IPS-18c (cell line): ENCODE measurements at regions not wholly inside any gene's neighbourhood (a gene's known extent, or its start where the extent isn't known, plus 50 kb on each side); places are given as distances from the start of the nearest gene placed in this dataset.

Experiments used
- H3K4me3 ChIP-seq: 2 replicates; pipeline ENCODE4 v1.7.0; 2013; ENCODE audit warnings: low read depth, mild to moderate bottlenecking, low read length, moderate library complexity; ENCODE audit not compliant: insufficient read depth
- H3K9me3 ChIP-seq: one replicate; pipeline ENCODE4 v1.6.1; 2013; ENCODE audit warnings: mild to moderate bottlenecking, low read length, moderate library complexity; ENCODE audit not compliant: control insufficient read depth, insufficient read depth

GRCh38 chr11:128201009-128201408, 386.3 kb downstream of the ETS1 start:
- Histone ChIP-seq H3K4me3 (no peak overlapping the region), H3K9me3 (no peaks in the 10 kb centered on the region)

GRCh38 chr11:128200467-128200866, 386.9 kb downstream of the ETS1 start:
- Histone ChIP-seq H3K9me3 (no peaks in the 10 kb centered on the region), H3K4me3 (no peak overlapping the region)

DNA sequence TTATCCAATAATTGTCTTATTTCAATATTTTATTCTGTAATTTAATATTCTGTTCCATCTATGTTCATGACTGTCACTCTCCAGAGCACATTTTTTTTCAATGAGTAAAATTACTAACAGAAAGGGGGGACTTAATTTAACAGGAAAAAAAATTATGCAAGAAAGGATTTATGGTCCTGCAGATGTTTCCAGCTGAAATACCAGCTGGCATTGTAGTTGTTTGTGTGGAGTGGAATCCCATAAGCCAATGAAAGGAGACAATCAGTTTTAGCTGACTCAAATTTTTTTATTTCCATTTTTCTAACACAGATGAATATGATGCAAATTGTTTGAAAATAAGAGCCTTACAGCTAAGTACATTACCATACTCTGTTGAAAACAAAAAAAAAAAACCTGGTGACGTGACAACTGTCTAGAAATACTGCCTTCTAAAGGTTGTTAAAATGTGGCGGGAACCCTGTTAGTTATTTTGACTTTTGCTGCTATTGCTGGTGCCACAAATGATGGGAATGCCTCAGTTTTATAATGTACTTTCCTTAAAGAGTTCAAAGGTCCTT, 389.1 kb downstream of the ETS1 start:
- Histone ChIP-seq H3K4me3 (no peak overlapping the region), H3K9me3 (no peaks in the 10 kb centered on the region)

DNA sequence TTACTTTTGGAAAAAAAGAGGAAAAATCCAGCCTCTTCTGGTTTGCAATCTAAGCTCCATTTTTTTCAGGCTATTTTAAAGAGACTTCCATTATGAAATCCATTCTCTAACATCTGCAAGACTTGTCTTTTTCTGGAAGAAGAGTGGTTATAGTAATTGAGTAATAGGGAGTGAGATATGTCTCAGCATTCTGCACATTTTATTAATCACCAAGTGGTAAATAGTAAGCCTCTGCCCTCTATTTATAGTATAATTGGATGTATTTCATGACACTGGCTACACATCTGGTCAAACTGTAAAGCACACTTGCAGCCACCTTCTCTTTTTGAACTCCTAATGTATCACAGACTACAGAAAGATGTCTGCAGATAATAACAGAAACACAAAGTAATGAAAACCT, 391.1 kb downstream of the ETS1 start:
- no peak overlapping the region for H3K4me3 ChIP-seq
- no peaks in the 10 kb centered on the region for H3K9me3 ChIP-seq

- Histone ChIP-seq H3K4me3 (no peak overlapping the region), H3K9me3 (no peaks in the 10 kb centered on the region)
Measured at GRCh38 chr11:128195756-128196155, 391.6 kb downstream of the ETS1 start.

DNA sequence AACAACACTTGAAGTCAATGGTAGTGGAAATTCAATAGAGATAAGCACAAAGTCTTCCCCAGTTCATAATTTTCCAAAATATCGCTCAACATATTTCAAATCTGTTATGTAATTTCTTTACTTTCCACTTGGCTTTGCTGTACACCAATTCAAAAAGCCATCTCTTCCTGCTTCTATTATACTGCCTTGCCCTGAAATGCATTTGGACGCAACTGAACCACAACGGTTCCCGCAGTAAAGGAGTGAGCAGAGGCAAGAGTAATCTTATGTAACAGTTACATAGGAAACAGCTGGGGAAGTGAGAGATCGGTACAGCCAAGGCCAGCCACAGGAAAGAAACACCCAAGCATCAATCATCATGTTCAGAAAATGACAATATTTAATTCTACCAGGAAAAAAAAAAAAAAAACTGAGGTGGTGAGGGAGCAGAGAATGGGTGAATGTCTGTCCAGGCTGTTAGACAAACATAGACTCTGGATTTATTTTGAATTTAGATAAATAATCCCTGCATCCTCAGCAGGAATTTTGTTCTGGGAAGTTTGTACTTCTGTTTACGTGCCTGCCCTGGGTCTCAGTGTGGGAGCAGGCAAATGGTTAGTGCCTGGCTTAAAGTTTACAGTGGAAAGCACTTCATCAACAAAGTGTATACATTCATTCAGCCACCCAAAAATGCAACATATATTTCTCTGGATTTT, 392.2 kb downstream of the ETS1 start:
- no peaks in the 10 kb centered on the region for H3K9me3 ChIP-seq

DNA sequence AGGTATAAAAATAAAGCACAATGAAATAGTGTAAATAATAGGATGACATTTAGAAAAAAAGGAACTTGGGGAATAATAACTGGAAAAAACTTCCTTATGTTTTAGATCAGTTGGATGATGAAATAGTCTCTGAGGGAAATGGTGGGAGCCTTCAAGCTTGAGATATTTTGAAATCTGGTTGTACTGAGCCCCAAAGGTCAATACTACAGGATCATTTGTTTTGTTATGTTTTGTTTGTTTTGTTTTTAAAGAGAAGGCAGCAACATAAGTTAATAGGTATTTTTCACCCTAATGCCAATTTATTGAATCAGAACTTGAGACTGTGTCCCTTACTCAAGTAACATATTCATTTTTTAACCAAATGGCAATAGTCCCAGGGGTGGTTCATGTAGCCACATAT, 393.1 kb downstream of the ETS1 start:
- Histone ChIP-seq H3K4me3 (no peak overlapping the region), H3K9me3 (no peaks in the 10 kb centered on the region)

More for the DNA sequence above, 392.2 kb downstream of the ETS1 start:
- no peak overlapping the region for H3K4me3 ChIP-seq

DNA sequence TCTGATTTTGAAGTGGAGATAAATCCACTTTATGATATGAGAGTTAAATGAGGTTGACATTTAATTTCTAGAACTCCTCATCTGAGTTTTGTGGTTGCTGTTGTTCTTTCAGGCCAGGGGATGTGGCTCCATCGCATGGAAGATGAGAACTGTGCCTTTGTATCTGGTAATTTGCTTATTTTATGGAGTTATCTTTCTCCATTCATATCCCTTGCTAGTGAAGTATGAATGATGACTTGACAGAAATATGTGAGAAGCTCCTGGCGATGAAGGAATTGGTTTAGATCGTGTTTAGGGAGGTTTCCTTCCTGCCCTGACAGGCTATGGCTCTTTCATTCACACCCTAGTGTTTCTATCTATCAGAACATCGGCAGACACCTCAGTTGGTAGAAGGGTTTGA, 393.7 kb downstream of the ETS1 start:
- Histone ChIP-seq H3K4me3 (no peak overlapping the region), H3K9me3 (no peaks in the 10 kb centered on the region)

DNA sequence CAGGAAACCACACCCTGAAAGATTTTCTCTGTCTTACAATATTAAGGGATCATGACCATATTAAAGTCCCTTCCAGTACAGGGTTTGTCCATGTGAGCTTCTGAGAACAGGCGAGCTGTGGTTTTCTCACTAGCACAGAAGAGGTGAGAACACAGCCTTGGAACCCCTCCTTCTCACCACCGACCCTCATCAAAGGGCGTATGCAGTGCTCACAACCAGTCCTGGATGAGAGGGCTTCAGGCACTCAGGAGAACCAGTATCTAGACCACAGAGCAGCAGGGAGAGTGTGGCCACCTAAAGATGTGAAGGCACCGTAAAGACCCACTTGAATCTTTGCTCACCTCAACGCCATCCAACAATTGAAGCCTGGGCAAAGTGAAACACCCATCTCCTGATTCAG, 397.0 kb downstream of the ETS1 start:
- Histone ChIP-seq H3K4me3 (no peak overlapping the region), H3K9me3 (no peaks in the 10 kb centered on the region)

DNA sequence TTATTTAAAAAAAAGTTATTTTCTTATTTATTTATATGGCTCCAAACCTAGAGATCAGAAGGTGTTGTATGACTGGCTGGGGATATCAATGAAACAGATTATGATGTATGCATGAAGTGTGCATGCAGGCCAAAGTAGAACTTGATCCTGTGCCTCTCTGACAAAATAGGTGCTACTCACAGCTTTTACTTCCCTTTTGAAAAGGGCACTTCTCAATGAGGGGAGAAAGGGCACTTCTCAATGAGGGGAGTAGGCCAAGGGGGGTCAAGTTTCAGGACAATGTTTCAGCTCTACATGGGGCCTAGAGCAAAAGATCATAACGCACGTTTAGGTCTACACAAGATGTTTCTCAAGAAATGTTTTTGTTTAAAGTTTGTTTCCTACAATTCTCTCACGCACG, 397.5 kb downstream of the ETS1 start:
- no peak overlapping the region for H3K4me3 ChIP-seq
- H3K9me3 ChIP-seq: no peaks in the 10 kb centered on the region

- H3K9me3 ChIP-seq: no peaks in the 10 kb centered on the region
- no peak overlapping the region for H3K4me3 ChIP-seq
Measured at GRCh38 chr11:128188346-128189004, 398.9 kb downstream of the ETS1 start.

- no peaks in the 10 kb centered on the region for H3K9me3 ChIP-seq
- no peak overlapping the region for H3K4me3 ChIP-seq
Measured at GRCh38 chr11:128187835-128188234, 399.5 kb downstream of the ETS1 start.

DNA sequence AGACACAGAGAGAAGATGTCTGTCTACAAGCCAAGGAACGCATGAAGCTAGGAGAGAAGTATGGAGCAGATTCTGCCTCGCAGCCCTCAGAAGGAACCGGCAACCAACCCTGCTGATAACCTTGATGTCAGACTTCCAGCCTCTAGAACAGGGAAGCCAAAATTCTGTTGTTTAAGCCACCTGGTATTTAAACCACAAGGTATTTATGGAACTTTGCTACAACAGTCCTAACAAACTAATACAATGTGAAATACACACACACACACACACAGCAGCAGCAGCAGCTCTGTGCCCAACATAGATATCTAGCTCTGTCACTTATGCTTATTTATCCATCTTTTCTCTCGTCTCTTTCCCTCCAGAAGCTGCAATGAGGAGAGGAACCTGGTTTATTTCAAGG, 400.0 kb downstream of the ETS1 start:
- Histone ChIP-seq H3K4me3 (no peak overlapping the region), H3K9me3 (no peaks in the 10 kb centered on the region)

- Histone ChIP-seq H3K4me3 (no peak overlapping the region), H3K9me3 (no peaks in the 10 kb centered on the region)
Measured at GRCh38 chr11:128184981-128185380, 402.4 kb downstream of the ETS1 start.

GRCh38 chr11:128182844-128183243, 404.5 kb downstream of the ETS1 start:
- no peaks in the 10 kb centered on the region for H3K9me3 ChIP-seq

GRCh38 chr11:128181984-128182383, 405.4 kb downstream of the ETS1 start:
- no peaks in the 10 kb centered on the region for H3K9me3 ChIP-seq
- no peak overlapping the region for H3K4me3 ChIP-seq

More at GRCh38 chr11:128182844-128183243, 404.5 kb downstream of the ETS1 start:
- H3K4me3 ChIP-seq: no peak overlapping the region

GRCh38 chr11:128181088-128181480, 406.3 kb downstream of the ETS1 start:
- no peak overlapping the region for H3K4me3 ChIP-seq
- no peaks in the 10 kb centered on the region for H3K9me3 ChIP-seq

DNA sequence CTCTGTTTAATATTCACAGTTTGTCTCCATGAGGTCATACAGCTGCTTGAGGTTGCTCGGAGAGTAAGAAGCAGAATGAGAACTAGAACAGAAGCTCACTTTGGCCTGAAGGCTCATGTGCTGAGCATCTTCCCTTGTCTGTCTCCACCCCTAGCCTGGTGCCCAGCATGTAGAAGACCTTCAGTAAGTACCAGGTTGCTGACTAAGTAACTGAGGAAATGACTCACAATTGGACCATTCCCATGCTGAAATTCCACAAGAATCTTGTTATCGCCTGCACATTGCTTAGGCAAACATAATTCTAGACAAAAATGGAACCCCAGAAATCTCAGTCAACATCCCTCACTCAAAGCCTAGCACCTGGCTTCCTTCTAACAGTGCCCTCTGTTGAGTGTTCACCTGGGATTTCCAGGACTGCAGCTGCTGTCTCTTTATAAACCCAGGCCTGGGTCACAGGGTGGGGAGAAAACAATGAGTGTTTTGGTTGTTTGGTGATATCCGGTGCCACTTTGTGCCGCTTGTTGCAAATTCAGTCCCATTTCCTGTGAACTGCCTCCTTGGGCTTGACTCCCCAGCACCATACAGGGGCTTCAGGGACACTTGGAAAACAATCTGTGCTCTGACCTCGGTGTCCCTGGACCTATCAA, 406.8 kb downstream of the ETS1 start:
- Histone ChIP-seq H3K9me3 (no peaks in the 10 kb centered on the region), H3K4me3 (no peak overlapping the region)
